ENCODE measurements at regions not wholly inside any gene's neighbourhood (a gene's known extent, or its start where the extent isn't known, plus 50 kb on each side); places are given as distances from the start of the nearest gene placed in this dataset.

DNA sequence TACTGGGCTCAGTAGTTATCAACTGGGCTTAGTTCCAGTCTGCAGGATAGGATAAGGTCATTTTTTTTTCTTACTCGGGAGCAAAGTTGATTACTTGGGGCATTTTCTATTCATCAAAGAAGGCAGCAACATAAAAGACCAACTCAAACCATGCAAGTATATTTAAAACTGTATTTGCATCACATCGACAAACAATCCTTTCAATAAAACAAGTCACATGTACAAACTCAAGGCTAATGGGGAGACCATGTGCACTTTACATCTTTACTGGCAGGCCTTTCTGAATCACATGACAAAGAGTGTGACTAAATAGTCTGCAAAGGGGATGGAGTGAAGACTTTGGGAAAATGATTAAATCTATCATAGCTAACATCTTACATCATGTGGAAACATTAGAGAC, 610.4 kb upstream of the BOD1L1 start:
- intact Hi-C loops (cut with DNase I): no loop called here
- no peak for DNase-seq (ENCODE audit: low spot score)

DNA sequence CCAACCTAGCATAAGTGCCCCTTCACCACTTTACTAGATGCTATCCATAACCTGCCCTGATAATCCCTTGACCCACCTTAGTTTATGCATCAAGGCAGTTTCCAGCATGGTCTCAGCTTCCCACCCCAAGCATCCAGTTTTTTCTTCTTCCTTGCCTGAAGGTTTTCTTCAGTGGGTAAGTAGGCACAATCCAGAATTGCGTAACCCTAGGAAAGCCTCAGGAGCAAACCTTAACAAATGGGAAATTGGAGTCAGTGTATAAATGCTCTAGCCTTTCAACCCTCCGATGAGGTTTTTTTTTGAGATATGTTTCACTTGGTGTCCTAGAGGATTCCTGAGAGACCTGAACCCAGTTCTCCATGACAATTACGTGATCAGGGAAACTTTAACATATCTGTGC, 614.0 kb upstream of the BOD1L1 start:
- no peak for DNase-seq (ENCODE audit: low spot score)
- intact Hi-C loops (cut with DNase I): no loop called here

DNA sequence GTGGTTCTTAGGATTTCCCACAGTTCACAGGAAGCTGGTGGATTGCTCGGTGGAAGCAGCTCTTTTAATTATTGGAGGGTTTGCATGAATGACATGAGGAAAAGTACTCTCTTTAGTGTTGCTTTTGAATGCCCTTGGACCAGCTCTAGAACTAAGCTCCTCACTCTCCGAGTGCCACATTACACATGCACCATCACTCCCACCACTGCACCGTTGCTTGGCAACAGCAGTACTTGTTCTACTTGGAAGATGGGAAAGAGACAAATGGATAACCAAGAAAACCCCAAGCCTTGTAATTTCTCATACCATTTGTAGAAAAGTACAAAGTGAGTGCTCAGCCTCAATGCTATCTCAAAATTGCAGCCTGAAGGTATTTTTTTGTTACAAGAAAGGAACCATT, 620.2 kb upstream of the BOD1L1 start:
- intact Hi-C loops (cut with DNase I): no loop called here

DNA sequence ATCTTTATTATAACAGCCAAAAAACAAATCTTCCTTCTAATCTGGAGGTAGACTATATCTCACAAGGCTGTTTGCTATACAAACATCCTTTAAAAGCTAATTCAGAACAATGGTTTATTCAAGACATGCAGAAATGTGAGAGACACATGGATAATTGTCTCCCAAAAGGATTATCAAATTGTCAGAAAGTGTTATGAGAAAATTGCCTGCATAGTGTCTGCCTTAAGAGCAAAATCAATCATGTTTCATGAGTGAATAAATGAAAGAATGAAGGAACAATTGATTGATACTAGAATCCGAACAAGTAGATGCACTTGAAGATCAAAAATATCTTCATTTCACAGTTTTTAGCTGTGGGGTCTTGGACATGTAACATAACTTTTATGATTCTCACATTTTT, 621.7 kb upstream of the BOD1L1 start:
- no peak for DNase-seq (ENCODE audit: low spot score)
- intact Hi-C loops (cut with DNase I): no loop called here

More for the DNA sequence above, 620.2 kb upstream of the BOD1L1 start:
- DNase-seq (ENCODE audit: low spot score): no peak

DNA sequence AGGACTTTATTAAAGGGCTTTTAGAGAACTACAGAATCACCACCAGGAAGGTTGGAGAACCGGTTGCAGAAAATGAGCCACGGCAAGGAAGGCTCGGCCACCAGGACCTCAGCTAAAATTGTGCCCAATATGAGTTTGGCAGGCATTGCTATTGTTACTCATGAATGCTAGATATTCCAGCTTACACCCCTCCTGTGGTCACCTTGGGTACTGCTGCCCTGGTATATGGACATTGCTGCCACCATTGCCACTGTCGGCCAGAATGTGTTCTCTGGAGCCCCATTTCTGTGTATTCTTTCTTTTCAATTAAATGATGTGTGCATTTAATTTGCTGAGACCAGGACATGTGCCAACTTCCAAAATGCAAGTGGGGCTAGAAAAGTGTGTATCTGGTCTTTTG, 626.7 kb upstream of the BOD1L1 start:
- DNase-seq (ENCODE audit: low spot score): peak; percentile 83
- intact Hi-C loops (cut with DNase I): no loop called here

DNA sequence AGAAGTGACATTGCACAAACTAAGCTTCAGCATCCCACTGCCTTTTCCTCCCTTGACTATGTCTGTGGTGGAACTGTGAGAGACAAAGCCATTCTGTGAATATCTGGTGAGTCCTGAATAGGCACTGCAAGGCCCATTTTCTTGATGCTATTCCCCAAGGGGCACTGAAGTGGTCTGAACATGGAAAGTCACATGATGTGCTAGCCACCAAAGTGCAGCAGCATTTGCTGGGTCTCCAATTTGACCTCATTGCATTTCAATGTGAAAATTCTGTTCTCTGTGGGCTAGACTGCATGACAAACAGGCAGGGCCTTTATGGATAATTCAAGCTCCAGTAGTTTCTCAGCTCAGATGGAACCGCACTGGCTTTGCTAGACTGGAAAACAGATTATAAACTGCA, 627.4 kb upstream of the BOD1L1 start:
- intact Hi-C loops (cut with DNase I): no loop called here
- no peak for DNase-seq (ENCODE audit: low spot score)

DNA sequence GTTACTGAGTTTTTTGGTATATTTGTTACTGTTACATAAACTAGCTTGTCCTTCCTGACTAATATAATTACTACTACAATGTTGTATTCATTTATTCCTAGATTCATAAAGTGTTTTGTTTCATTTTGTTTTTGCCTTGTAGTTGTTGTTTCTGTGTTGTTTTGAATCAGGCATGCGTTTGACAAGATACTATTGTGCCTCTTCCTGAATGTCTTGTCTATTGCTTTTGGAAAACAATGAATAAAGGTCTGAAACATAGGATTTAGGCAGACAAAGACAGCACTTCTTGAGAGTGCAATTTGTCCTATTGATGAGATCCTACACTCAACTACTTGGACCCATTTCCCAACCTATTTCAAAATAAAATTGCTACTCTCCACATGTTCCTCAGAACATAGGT, 630.4 kb upstream of the BOD1L1 start:
- no peak for DNase-seq (ENCODE audit: low spot score)
- intact Hi-C loops (cut with DNase I): no loop called here

DNA sequence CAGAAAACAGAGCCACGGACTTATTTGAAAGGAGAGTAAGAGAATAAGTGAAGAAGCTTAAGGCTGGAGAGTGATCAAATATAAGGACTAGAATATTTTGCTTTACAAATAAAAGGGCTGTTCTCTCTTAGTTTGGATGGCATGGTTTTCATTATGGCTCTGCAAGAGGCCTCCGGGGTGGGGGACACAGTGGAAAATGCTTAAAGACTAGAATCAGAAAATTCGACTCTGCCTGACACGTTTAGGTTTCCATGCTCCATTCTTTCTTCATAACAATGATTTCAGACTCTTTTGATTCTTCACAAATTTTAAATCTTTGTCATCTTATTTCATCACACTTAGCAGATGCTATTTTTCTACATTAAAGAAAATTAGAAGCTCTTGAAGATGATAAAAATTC, 632.4 kb upstream of the BOD1L1 start:
- no peak for DNase-seq (ENCODE audit: low spot score)
- intact Hi-C loops (cut with DNase I): no loop called here

DNA sequence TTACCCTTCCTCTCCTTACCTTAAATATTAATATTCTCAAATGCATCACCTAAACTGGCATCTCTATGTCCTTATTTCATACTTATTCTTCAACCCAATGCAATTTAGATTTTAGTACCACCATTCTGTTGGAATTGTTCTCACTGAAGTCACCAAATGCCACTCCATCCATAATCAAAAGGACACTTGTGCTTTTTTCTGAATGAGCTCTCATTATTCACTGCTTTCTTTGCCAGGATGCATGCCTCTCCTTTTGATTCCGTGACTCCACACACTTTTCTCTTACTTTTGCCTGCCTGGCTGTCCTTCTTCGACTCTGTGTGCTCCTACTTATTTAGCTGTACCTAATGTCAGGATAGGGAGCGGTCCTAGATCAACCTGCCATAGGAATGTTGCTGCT, 633.1 kb upstream of the BOD1L1 start:
- intact Hi-C loops (cut with DNase I): no loop called here
- DNase-seq (ENCODE audit: low spot score): no peak

DNA sequence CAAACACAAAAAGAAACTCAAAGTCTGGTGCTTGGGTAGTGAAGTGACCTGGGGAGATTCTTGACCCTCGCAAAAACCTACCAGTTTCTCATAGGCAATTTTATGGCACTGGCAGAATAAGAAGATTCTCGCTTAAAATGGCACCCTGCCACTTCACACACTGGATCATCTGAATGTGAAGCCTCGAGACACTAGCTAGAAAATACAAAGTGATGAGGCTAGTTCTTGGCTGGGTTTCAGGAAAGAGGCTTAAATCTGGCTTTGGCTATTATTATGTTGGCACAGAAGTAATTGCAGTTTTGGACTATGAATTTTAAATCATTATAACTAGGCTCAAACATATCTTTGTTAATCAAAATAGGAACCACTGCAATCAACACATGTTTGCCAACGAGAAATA, 634.7 kb upstream of the BOD1L1 start:
- intact Hi-C loops (cut with DNase I): no loop called here
- DNase-seq (ENCODE audit: low spot score): no peak

DNA sequence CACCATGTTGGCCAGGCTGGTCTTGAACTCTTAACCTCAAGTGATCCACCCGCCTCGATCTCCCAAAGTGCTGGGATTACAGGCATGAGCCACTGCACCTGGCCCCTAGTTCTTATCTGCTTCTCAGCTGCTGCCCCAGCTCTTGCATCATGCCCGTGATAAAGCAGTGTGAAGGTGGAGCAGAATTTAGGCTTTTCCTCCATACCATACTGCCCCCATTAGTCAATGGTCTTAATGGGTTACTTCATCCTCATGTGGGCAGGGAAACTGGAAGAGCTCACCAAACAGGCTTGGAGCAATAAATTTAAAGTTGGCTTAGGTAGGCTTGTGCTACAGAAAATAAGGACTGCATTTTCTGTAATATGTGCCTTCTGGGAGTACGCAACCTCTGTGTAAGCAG, 636.9 kb upstream of the BOD1L1 start:
- intact Hi-C loops (cut with DNase I): no loop called here
- no peak for DNase-seq (ENCODE audit: low spot score)

DNA sequence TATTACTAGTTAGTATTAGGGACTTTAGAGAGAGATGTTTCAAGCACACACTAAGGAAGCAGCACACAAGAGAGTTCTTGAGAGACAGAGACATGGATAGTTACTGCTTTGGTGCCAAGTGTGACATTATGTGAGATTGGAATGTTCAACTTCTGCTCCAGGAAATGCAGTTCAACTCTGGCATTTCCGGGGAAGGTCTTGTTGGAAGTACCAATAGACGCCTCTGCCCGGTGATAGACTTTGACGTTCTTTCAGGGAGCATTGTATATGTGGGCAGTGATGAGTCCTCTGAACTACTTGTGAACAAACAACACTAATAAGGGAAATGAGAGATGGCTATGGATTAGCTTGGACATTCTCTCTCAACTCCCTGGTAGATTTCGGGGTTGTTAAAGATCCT, 638.1 kb upstream of the BOD1L1 start:
- intact Hi-C loops (cut with DNase I): no loop called here
- DNase-seq (ENCODE audit: low spot score): no peak

DNA sequence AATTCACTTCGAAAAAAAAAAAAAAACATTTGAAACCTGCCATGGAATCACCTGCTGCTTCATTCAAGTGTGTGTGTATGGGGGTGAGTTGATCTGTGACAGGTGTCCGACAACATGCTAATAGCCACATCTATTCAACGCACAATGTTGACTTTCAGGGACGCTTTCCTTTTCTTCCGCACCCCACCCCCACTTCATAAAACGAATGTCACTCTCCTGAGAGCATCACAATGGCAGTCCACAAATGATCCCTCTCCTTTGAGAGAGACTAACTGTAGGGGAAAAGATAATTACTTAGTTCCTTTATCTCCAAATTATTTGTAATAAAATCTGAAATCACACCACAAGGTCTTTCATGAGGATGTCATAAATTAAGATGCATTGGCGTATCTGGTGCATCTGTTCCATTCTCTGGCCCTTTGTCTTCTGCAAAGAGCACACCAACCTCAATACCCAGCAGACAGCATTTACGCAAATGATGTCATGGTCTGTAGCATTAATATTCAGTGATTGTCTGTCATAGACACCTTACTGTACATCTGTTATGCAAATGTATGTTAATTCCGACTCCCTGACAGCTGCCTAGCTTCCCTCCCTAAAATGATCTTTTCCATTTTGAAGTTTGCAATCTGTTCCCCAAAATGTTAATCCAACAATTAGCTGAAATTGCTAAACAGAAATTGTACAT, 640.0 kb upstream of the BOD1L1 start:
- intact Hi-C loops (cut with DNase I): no loop called here
- DNase-seq (ENCODE audit: low spot score): no peak

DNA sequence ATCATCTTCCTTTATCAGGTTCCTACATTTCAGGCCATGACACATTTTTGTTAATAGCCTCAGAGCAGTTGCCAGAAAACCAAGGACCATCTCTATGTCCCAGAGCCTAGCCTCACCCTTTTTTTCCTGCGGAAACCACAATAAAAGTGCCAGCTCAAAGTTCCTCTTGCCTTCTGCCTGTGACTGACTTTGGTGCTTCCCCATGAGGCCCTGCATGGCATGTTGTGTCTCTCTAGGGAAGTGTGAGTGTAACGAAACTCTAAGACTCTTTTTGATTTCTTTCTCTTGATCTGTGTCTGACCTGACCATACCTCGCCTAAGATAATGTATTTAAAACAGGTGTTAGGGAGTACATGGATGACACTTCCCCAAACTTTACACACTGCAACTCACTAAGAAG, 642.3 kb upstream of the BOD1L1 start:
- no peak for DNase-seq (ENCODE audit: low spot score)
- intact Hi-C loops (cut with DNase I): no loop called here

DNA sequence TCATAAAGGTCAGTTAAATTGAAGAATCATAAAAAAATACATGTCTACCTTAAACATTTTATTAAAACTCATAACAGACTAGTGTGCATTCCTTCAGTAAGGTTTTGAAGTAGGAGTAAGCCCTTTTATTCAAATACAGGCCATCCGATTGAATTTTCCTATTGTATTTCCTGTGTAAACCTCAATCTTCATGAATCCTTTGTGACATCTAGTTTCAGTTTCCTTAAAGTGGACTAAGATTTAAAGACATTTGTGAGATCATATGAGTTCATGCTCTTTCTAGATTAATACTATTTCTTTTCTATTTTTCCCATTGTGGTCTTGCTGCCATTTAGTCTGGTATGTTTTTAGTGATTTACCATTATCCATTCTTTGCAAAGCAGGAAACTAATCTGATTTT, 644.7 kb upstream of the BOD1L1 start:
- intact Hi-C loops (cut with DNase I): no loop called here
- DNase-seq (ENCODE audit: low spot score): no peak

DNA sequence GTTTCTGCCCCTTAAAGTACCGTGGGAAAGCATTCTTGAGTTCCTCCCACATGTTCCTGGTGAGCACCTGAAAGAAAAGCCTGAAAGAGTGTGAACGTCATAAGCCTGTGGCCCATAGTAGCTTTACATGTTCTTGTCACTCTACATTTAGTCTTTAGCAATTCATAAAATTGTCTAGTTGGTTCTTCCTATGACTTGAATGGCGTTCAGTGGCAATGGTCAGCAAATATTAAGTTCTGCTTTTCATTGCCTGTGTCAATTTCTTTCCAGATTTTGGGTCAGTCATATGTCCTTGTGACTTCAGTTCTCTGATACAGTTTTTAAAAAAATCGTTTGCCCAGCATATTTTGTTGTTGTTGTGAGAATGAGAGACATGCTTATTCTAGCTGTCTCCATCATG, 650.0 kb upstream of the BOD1L1 start:
- intact Hi-C loops (cut with DNase I): no loop called here
- DNase-seq (ENCODE audit: low spot score): no peak

DNA sequence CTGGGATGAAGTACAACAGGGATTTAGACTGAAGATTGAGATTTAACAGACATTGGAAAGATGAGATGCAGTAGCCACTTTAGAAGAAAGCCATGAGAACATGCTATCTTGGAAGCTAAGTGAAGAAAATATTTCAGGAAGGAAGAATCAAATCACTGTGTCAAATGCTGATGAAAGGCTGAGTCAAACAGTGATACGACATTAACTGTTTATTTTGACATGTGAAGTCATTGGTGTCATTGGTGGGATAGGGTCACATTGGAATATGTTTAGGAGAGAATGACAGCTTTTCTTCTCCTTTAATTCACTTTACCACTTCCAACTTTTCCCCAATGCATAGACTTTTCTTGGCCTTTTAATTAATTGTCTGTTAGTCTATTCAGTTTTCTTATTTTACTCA, 653.0 kb upstream of the BOD1L1 start:
- intact Hi-C loops (cut with DNase I): no loop called here
- no peak for DNase-seq (ENCODE audit: low spot score)

DNA sequence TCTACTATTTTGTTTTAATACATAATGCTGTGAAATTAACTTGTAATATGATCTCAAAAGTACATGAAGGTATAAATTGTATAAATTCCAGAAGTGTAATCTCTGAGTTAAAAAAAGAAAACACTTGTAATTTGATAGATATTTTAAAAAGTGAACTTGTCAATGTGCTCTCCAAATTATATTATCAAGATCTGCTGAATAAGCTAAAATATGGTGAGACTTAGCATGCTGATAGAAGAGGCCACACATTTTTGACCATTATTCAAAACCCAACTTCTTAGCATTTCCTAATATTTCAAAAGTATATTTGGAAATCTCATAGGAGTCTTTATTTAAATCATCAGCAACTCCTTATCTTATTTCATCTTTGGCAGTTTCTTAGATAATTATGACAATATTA, 657.1 kb upstream of the BOD1L1 start:
- DNase-seq (ENCODE audit: low spot score): no peak
- intact Hi-C loops (cut with DNase I): no loop called here

DNA sequence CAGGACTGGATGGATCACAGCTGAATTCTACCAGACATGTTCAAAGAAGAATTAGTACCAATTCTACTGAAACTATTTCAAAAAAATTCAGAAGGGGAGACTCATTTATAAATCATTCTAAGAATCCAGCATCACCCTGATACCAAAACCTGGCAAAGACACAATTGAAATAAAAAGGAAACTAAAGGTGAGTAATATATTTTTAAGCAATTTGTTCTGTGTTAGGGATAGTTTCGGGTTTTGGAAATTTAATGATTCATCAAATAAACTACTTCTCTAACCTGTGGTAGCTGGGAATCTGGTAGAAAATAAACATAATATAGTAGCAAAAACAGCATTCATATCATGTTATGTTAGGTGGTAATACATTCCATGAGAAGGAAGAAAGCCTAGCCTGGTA, 662.2 kb upstream of the BOD1L1 start:
- intact Hi-C loops (cut with DNase I): no loop called here
- no peak for DNase-seq (ENCODE audit: low spot score)

DNA sequence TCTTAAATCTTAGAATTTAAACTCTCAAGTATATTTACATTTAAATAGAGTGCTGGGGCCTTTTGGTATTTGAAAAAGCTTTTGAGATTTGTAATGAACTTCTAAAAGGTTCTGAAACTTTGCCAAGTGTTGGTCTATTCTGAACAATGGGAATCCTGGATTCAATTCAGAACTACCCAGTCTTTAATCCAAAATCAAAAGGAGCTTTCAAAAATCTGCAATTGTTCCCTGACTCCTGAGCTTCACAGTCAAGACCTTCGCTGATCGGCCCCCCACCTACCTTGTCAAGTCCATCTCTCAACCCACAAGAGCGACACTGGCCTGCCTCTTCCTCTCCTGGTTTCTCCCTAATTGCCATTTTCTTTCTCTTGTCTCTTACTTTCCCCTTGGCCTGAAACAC, 666.1 kb upstream of the BOD1L1 start:
- intact Hi-C loops (cut with DNase I): no loop called here
- DNase-seq (ENCODE audit: low spot score): no peak

DNA sequence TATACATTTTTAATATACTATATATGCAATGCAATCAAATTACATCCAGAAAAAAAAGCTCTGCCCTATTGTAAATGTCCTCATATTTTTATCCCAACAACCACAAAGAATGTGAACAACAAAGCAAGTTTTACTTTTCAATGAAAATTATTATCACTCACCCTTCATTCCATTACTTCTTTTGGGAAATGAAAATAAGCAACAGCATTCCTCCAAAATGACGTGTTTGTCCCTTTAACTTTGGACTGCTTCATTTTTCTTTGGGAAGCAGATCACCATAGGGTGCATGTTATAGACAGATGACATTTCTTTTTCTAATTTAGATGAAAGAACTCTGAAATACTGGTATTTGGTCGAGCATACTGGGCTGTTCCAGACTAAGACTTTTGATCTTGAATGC, 667.1 kb upstream of the BOD1L1 start:
- intact Hi-C loops (cut with DNase I): no loop called here
- DNase-seq (ENCODE audit: low spot score): no peak

DNA sequence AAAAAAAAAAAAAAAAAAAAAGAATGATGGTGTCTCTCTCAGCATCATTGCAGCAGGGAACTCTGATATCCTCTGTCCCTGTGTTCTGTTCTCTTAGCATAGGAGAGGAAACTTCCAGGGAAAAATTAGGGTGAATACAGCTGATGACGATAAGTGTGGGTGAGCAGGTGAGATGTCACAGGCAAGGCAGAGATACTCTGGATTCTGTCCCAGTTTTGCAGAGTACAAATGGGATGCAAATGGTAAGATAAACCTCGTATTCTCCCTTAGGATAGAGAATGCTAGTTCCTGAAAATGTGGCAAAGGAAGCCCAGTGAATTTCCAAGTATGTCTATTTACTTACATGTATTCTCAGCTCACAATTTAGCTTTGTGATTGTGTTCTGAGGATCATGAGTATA, 671.6 kb upstream of the BOD1L1 start:
- intact Hi-C loops (cut with DNase I): no loop called here
- no peak for DNase-seq (ENCODE audit: low spot score)
